ENCODE measurements at regions not wholly inside any gene's neighbourhood (a gene's known extent, or its start where the extent isn't known, plus 50 kb on each side); places are given as distances from the start of the nearest gene placed in this dataset.

- ChIA-PET CTCF (no interaction called here), POLR2A (no interaction called here)
- no peak for DNase-seq (ENCODE audit: extremely low spot score)
- TF ChIP-seq ZNF384 (IDR thresholded peaks at IDR 0.05), result no peak
- TF ChIP-seq LEF1 (IDR thresholded peaks at IDR 0.05; ENCODE audit: borderline replicate concordance), result no peak
- TF ChIP-seq CTBP1 (IDR thresholded peaks at IDR 0.05; ENCODE audit: borderline replicate concordance), result no peak
These were observed 817.2 kb downstream of the SOCS6 start for GRCh38 chr18:71105994-71106546.

- ChIA-PET CTCF (no interaction called here), POLR2A (no interaction called here)
- TF ChIP-seq BHLHE40 (IDR thresholded peaks at IDR 0.05; ENCODE audit: borderline replicate concordance), result no peak
- TF ChIP-seq, protein P1, sequence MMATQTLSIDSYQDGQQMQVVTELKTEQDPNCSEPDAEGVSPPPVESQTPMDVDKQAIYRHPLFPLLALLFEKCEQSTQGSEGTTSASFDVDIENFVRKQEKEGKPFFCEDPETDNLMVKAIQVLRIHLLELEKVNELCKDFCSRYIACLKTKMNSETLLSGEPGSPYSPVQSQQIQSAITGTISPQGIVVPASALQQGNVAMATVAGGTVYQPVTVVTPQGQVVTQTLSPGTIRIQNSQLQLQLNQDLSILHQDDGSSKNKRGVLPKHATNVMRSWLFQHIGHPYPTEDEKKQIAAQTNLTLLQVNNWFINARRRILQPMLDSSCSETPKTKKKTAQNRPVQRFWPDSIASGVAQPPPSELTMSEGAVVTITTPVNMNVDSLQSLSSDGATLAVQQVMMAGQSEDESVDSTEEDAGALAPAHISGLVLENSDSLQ (IDR thresholded peaks at IDR 0.05), result no peak
- TF ChIP-seq L3MBTL2 (conservative IDR thresholded peaks at IDR 0.05), result no peak
- TF ChIP-seq FOXA1 (IDR thresholded peaks at IDR 0.05), result no peak
- TF ChIP-seq FOXM1 (IDR thresholded peaks at IDR 0.05; ENCODE audit: borderline replicate concordance), result no peak
- no peak for TF ChIP-seq ELF4 (IDR thresholded peaks at IDR 0.05)
- no peak for TF ChIP-seq CTBP1 (IDR thresholded peaks at IDR 0.05; ENCODE audit: borderline replicate concordance)
- TF ChIP-seq SUZ12 (IDR thresholded peaks at IDR 0.05), result no peak
- TF ChIP-seq SP1 (IDR thresholded peaks at IDR 0.05), result no peak
- no peak for TF ChIP-seq TARDBP (IDR thresholded peaks at IDR 0.05)
- no peak for TF ChIP-seq NFRKB (IDR thresholded peaks at IDR 0.05)
- TF ChIP-seq HDGF (IDR thresholded peaks at IDR 0.05; ENCODE audit: borderline replicate concordance), result no peak
- DNase-seq (ENCODE audit: extremely low spot score), result no peak
These were observed 816.4 kb downstream of the SOCS6 start for GRCh38 chr18:71105078-71105819.

GRCh38 chr18:71079606-71080005, 790.8 kb downstream of the SOCS6 start:
- no peak for DNase-seq (ENCODE audit: extremely low spot score)
- POLR2A ChIA-PET, result no interaction called here
- no peak for TF ChIP-seq ELF4 (IDR thresholded peaks at IDR 0.05)
- TF ChIP-seq FOXA1 (IDR thresholded peaks at IDR 0.05), result no peak
- TF ChIP-seq LEF1 (IDR thresholded peaks at IDR 0.05; ENCODE audit: borderline replicate concordance), result no peak
- TF ChIP-seq BHLHE40 (IDR thresholded peaks at IDR 0.05; ENCODE audit: borderline replicate concordance), result no peak
- TF ChIP-seq SP1 (IDR thresholded peaks at IDR 0.05), result no peak
- TF ChIP-seq FOXM1 (IDR thresholded peaks at IDR 0.05; ENCODE audit: borderline replicate concordance), result no peak
- TF ChIP-seq CTBP1 (IDR thresholded peaks at IDR 0.05; ENCODE audit: borderline replicate concordance), result no peak
- TF ChIP-seq ZNF384 (IDR thresholded peaks at IDR 0.05), result no peak
- TF ChIP-seq SUZ12 (IDR thresholded peaks at IDR 0.05), result no peak
- TF ChIP-seq FOXK2 (IDR thresholded peaks at IDR 0.05), result no peak
- no peak for TF ChIP-seq HDGF (IDR thresholded peaks at IDR 0.05; ENCODE audit: borderline replicate concordance)
- no peak for TF ChIP-seq ARNT (IDR thresholded peaks at IDR 0.05)
- no peak for TF ChIP-seq NFRKB (IDR thresholded peaks at IDR 0.05)
- TF ChIP-seq L3MBTL2 (conservative IDR thresholded peaks at IDR 0.05), result no peak
- TF ChIP-seq TARDBP (IDR thresholded peaks at IDR 0.05), result no peak
- TF ChIP-seq, protein P1 (IDR thresholded peaks at IDR 0.05), result no peak
- CTCF ChIA-PET, result no interaction called here

DNA sequence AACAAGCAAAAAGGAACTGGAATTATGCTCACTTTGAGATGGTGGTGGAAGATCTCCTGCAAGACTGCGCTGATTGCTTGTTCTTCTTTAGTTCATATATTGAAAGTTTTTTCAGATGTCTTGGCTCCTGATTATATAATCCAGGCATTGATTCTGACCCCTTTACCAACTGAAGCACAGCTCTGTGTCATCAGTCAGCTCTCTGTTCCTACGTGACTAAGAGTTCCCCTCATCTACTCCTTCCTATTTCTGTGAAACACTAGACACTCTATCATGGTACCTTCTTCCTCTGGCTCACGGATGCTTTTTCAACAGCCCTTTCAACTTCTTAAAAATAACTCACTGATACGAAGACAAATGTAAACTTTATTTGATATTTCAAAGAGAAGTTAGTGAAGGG, 788.6 kb downstream of the SOCS6 start:
- no peak for DNase-seq (ENCODE audit: extremely low spot score)
- ChIA-PET CTCF (no interaction called here), POLR2A (no interaction called here)
- TF ChIP-seq NFRKB (IDR thresholded peaks at IDR 0.05) (no peak), L3MBTL2 (conservative IDR thresholded peaks at IDR 0.05) (no peak), FOXM1 (IDR thresholded peaks at IDR 0.05; ENCODE audit: borderline replicate concordance) (no peak)

GRCh38 chr18:71075147-71075546, 786.3 kb downstream of the SOCS6 start:
- TF ChIP-seq FOXK2 (IDR thresholded peaks at IDR 0.05) (no peak), CTBP1 (IDR thresholded peaks at IDR 0.05; ENCODE audit: borderline replicate concordance) (no peak)
- POLR2A ChIA-PET, result no interaction called here
- CTCF ChIA-PET, result no interaction called here
- no peak for DNase-seq (ENCODE audit: extremely low spot score)

DNA sequence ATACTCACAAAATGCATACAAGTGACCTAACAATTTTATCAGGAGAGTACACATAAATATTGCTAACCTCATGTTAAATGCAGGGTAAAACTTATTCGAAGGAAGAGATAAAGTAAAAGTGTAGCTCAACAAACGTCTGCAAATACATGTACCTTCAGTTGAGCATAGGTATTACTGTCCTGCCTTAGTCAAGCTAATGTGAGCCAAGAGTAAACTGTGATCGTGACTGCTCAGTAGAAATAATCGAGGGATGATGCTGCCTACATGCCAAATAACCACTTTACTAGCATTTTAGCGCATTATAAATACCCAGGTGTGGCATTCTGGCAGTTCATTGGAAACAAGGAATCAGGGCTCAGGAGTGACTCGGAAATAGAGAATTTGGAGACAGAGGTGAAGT, 779.5 kb downstream of the SOCS6 start:
- POLR2A ChIA-PET, result no interaction called here
- CTCF ChIA-PET, result no interaction called here
- TF ChIP-seq FOXK2 (IDR thresholded peaks at IDR 0.05) (no peak), SUZ12 (IDR thresholded peaks at IDR 0.05) (no peak), ARNT (IDR thresholded peaks at IDR 0.05) (no peak), FOXM1 (IDR thresholded peaks at IDR 0.05; ENCODE audit: borderline replicate concordance) (no peak), BHLHE40 (IDR thresholded peaks at IDR 0.05; ENCODE audit: borderline replicate concordance) (no peak)
- TF ChIP-seq, protein P1 (IDR thresholded peaks at IDR 0.05), result no peak

GRCh38 chr18:71049893-71050292, 761.0 kb downstream of the SOCS6 start:
- CTCF ChIA-PET, result no interaction called here
- TF ChIP-seq BHLHE40 (IDR thresholded peaks at IDR 0.05; ENCODE audit: borderline replicate concordance) (no peak), ZNF384 (IDR thresholded peaks at IDR 0.05) (no peak), FOXK2 (IDR thresholded peaks at IDR 0.05) (no peak), FOXA1 (IDR thresholded peaks at IDR 0.05) (no peak), FOXM1 (IDR thresholded peaks at IDR 0.05; ENCODE audit: borderline replicate concordance) (no peak), L3MBTL2 (conservative IDR thresholded peaks at IDR 0.05) (no peak), HDGF (IDR thresholded peaks at IDR 0.05; ENCODE audit: borderline replicate concordance) (no peak), ARNT (IDR thresholded peaks at IDR 0.05) (no peak), NFRKB (IDR thresholded peaks at IDR 0.05) (no peak), ELF4 (IDR thresholded peaks at IDR 0.05) (no peak), CTBP1 (IDR thresholded peaks at IDR 0.05; ENCODE audit: borderline replicate concordance) (no peak), LEF1 (IDR thresholded peaks at IDR 0.05; ENCODE audit: borderline replicate concordance) (no peak), SP1 (IDR thresholded peaks at IDR 0.05) (no peak), TARDBP (IDR thresholded peaks at IDR 0.05) (no peak)
- TF ChIP-seq, protein P1 (IDR thresholded peaks at IDR 0.05), result no peak
- no peak for DNase-seq (ENCODE audit: extremely low spot score)
- POLR2A ChIA-PET, result no interaction called here

More for the DNA sequence above, 779.5 kb downstream of the SOCS6 start:
- no peak for DNase-seq (ENCODE audit: extremely low spot score)
